Testis (tissue), 2 donors: ENCODE measurements at regions not wholly inside any gene's neighbourhood (a gene's known extent, or its start where the extent isn't known, plus 50 kb on each side); places are given as distances from the start of the nearest gene placed in this dataset.

Experiments used
- POLR2A ChIP-seq: fragments of 450-650 bp; IDR thresholded peaks from one replicate; pipeline ENCODE4 v1.6.1; 2017; ENCODE audit warnings: antibody characterized with exemption, mild to moderate bottlenecking, moderate library complexity
- TF ChIP-seq, protein P1 (sequence below), 3 experiments: fragments of 450-650 bp in 2 of 3; fragments of 200-600 bp in 1 of 3; sonication (generic) in 1 of 3; IDR thresholded peaks; one replicate each; pipeline ENCODE4 v1.5.1; 2016 to 2019; ENCODE audit warnings: antibody characterized with exemption in 3 of 3, mild to moderate bottlenecking in 2 of 3, moderate library complexity in 1 of 3

GRCh38 chr17:77873500-77874302, 84.8 kb upstream of the TNRC6C start:
- TF ChIP-seq, protein P1, sequence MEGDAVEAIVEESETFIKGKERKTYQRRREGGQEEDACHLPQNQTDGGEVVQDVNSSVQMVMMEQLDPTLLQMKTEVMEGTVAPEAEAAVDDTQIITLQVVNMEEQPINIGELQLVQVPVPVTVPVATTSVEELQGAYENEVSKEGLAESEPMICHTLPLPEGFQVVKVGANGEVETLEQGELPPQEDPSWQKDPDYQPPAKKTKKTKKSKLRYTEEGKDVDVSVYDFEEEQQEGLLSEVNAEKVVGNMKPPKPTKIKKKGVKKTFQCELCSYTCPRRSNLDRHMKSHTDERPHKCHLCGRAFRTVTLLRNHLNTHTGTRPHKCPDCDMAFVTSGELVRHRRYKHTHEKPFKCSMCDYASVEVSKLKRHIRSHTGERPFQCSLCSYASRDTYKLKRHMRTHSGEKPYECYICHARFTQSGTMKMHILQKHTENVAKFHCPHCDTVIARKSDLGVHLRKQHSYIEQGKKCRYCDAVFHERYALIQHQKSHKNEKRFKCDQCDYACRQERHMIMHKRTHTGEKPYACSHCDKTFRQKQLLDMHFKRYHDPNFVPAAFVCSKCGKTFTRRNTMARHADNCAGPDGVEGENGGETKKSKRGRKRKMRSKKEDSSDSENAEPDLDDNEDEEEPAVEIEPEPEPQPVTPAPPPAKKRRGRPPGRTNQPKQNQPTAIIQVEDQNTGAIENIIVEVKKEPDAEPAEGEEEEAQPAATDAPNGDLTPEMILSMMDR (IDR thresholded peaks at IDR 0.05): no peak
- no peak for TF ChIP-seq POLR2A
